GM12875 (cell line): ENCODE measurements at regions not wholly inside any gene's neighbourhood (a gene's known extent, or its start where the extent isn't known, plus 50 kb on each side); places are given as distances from the start of the nearest gene placed in this dataset.
A peak's percentile ranks its signal among the peaks of the same experiment; 100 is the strongest.

Experiments
- H3K4me3 ChIP-seq: one replicate; pipeline ENCODE4 v1.5.1; 2011; ENCODE audit warnings: low read depth, low read length, control low read depth
- TF ChIP-seq, protein P1 (sequence below): IDR thresholded peaks from 2 replicates; pipeline ENCODE4 v1.5.1; 2011; ENCODE audit warnings: low read depth, mild to moderate bottlenecking, control low read depth, inconsistent platforms, low read length, moderate library complexity, borderline replicate concordance; ENCODE audit not compliant: insufficient read depth

- TF ChIP-seq, protein P1, sequence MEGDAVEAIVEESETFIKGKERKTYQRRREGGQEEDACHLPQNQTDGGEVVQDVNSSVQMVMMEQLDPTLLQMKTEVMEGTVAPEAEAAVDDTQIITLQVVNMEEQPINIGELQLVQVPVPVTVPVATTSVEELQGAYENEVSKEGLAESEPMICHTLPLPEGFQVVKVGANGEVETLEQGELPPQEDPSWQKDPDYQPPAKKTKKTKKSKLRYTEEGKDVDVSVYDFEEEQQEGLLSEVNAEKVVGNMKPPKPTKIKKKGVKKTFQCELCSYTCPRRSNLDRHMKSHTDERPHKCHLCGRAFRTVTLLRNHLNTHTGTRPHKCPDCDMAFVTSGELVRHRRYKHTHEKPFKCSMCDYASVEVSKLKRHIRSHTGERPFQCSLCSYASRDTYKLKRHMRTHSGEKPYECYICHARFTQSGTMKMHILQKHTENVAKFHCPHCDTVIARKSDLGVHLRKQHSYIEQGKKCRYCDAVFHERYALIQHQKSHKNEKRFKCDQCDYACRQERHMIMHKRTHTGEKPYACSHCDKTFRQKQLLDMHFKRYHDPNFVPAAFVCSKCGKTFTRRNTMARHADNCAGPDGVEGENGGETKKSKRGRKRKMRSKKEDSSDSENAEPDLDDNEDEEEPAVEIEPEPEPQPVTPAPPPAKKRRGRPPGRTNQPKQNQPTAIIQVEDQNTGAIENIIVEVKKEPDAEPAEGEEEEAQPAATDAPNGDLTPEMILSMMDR: no peak
- H3K4me3 ChIP-seq: no peak overlapping the region
Measured at GRCh38 chr11:97309291-97309690, 919.5 kb downstream of the JRKL start.

GRCh38 chr11:97325693-97326092 lies 935.9 kb downstream of the JRKL start:
- no peak overlapping the region for H3K4me3 ChIP-seq
- TF ChIP-seq, protein P1: 0 out of 2 replicates have a peak, but pooled peaks have one; percentile 4

GRCh38 chr11:97332271-97332670 lies 942.5 kb downstream of the JRKL start:
- TF ChIP-seq, protein P1: no peak
- no peak overlapping the region for H3K4me3 ChIP-seq

DNA sequence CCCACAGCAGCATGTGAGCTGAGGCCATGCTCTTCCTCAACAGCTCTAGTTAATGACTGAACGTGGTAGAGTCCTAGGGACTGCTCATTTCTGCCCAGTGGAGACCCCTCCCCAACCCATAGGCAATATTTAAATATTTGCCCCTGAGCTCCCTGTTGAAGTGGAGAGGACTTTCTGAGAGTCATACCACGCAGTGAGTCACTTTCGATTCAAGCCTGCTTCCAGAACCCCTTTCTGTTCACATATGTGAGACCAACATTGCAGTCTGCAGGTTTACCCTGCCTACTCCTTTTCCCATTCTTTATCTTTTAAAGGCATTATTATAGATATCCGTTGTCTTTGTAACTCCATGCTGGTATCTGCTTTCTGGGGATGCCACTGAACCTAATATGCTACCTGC lies 946.3 kb downstream of the JRKL start:
- H3K4me3 ChIP-seq: no peak overlapping the region
- TF ChIP-seq, protein P1: no peak

- TF ChIP-seq, protein P1: no peak
- no peak overlapping the region for H3K4me3 ChIP-seq
Measured at GRCh38 chr11:97345032-97345431, 955.2 kb downstream of the JRKL start.

DNA sequence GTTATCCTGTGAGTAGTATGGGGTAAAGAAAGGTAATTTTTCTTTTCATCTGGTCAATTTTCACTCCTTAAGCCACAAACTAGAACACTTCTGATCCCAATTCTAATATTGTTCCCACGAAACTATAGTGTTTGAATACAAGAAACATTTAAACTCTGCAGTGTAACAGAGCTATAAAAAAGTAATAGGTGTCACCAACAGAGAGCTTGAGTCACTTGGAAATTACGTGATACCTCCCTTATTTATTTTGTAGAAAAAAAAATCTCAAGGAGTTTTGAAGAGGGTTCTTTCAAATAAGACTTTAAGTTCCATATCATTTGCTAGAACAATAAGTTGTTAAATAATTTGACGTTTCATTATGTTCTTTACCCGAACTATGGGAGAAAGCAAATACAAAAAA lies 959.4 kb downstream of the JRKL start:
- no peak overlapping the region for H3K4me3 ChIP-seq
- TF ChIP-seq, protein P1: no peak

DNA sequence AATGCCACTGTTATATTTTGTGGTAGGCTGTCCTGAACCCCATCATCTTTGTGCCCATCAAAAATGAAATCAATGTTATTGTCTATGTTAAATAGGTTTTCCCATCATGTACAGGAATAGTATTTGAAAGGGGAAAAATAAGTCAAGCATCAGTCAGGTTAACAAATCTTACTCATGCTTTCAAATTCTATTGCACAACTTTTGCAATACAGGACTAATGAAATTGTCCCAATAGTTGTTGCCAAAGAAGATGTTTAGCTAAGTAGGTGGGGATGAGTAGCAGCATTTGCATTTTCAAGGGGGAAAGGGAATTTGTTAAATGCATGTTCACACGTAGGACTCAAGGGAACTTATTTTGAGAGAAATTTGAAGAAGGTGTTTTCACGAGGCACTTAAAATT lies 962.1 kb downstream of the JRKL start:
- no peak overlapping the region for H3K4me3 ChIP-seq
- TF ChIP-seq, protein P1: no peak
